Superior temporal gyrus (tissue), 1 donor: ENCODE measurements at regions not wholly inside any gene's neighbourhood (a gene's known extent, or its start where the extent isn't known, plus 50 kb on each side); places are given as distances from the start of the nearest gene placed in this dataset.
A peak's percentile ranks its signal among the peaks of the same experiment; 100 is the strongest.
"Not testable (repeated sequence)": the region's sequence is repeated elsewhere in the genome, so short reads cannot be mapped to it uniquely, and the experiment has no call there.

Experiments
- DNase-seq: peaks from one replicate; pipeline ENCODE4 v3.0.0-alpha.2; 2016; ENCODE audit errors: extremely low spot score

DNA sequence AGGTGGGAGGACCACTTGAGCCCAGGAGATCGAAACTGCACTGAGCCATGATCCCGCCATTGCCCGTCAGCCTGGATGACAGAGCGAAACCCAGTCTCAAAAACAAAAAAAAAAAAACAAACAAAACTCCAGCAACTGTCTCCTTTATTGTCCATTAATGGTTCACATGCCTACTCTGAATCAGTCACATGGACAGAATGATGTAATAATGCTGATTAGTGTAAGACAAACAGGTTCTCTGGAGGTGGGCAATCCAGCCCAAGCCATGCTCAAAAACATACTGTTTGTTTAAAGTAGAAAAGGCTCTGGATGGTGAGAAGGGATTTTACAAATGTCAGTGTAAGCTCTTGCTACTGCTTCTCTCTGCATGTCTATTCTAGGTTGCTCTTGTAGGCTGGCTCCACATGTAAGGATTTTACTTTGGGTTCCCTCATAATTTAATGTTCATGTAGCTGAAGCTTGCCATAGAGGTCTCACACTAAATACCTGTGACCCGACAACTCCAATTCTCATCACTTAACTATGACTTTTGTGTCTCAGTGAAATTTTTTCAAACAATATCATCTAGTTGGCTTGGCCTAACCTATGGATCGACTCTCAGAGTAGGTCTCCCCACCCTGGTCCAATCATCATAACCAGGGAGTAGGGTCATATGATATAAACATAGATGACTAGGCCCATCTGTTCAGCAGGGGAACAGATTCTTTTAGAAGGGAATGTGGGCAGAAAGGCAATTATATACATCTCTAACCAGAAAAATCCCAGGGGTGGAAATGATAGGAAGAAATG lies 83.9 kb upstream of the SLC39A10 start:
- no peak for DNase-seq

DNA sequence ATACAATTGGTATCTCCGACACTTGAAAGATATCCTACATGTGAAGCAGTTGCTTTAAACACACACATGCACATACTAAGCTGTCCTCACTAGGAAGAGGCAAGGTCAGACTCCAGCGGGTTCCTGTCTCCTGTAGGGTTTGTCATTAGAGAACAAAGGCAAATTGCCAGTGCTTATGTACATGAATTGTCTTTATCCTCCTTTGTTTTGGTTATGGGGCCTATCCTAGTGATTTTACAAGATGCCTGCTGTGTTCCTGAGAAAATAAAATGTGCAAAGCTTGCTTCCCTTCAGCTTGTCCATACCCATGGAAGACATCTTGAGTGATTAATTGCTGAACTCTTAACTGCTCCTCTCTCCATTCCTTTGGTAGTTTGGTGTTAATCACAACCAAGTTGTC lies 86.7 kb upstream of the SLC39A10 start:
- no peak for DNase-seq

DNA sequence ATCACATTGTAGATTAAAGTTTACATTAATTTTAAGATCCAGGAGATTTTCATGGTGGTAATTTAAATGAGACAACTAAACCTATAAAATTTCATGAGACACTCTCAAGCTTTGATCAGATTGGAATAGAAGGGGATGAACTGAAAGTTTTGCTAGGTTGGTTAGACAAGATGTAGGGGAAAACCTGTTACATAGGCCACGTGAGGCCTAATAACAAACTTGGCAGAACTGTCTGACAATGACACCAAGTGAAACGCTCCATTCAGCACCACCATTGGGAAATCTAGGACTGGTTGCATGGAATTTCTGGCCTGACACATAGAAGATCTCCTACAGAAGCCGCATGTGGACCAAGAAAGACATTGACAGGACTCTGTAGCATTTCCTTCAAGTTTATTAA lies 87.8 kb upstream of the SLC39A10 start:
- no peak for DNase-seq

DNA sequence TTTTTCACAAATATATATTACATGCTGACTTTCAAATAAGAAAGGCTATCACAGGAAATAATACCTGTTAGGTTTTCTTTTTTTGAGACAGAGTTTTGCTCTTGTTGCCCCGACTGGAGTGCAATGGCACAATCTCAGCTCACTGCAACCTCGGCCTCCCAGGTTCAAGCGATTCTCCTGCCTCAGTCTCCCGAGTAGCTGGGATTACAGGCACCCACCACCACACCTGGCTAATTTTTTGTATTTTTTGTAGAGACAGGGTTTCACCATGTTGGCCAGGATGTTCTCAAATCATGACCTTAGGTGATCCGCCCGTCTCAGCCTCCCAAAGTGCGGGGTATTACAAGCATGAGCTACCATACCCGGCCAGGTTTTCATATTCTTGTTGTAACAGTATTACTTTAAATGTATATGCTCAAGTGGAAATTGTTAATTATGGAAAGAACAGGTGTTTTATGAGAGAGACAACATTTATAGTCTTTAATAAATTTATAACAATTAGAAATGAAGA lies 92.3 kb upstream of the SLC39A10 start:
- not testable (repeated sequence) for DNase-seq

DNA sequence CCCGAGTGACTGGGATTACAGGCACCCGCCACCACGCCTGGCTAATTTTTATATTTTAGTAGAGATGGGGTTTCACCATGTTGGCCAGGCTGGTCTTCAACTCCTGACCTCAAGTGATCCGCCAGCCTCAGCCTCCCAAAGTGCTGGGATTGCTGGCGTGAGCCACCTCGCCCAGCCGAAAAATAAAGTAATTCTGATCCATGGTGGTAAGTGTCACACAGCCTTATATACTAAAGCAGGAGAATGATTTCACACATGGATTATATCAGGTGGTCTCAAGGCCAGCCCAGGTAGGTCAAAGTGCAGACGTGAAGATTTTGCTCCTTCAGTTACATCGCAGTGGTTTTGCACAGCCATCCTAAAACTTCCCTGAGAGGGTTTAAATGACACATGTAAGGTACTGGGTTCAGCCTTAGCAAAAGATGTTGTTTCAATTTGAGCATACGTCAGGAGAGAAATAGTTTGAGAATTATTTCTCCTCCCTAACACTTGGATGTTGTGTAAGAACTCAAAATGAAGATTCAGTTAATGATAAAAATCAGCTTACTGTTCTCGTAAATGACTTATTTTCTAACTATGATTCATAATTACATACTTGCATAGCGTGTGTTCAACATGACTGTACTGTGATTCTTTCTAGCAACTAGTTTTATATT lies 93.0 kb upstream of the SLC39A10 start:
- DNase-seq = no peak

DNA sequence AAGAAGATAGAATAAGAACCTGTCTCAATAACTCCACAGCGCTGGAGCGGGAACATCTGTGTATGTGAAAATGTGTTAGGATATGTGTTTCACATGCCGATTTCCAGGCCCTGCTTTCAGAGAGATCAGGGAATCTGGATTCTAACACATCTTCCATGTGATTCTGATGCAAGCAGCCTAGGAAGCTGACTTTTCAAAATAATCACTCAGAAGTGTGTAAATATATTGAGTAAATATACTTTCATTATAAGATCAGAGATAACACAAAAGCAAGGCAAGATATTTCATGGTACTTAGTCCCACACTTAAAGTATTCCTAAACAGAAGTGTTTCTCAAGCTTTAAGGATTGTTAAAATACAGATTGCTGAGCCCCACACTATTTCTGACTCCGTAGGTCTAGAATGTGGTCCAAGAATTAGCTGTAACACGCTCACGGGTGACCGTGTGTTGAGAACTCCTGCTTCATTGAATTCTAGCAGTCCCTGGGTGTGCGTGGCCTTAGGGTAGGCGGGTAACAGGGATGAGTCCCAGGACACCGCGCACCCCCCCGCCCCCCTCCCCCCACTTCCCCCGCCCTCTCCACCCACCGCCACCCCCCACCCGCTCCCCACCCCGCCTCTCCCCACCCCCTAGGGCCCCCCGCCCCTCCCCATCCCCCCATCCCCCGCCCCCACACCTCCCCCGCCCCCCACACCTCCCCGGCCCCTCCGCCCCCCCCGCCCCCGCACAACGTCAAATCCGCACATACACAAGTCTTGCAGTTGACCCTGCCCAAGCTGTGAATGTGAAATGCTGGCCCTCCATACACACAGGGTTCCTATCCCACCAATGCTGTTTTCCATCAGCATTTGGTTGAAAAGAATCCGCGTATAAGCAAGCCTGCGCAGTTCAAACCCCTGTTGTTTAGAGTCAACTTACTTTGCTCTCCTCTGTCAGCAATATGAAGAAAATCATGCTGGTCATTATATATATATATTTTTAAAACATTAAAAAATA lies 94.2 kb upstream of the SLC39A10 start:
- peak; percentile 46 for DNase-seq

DNA sequence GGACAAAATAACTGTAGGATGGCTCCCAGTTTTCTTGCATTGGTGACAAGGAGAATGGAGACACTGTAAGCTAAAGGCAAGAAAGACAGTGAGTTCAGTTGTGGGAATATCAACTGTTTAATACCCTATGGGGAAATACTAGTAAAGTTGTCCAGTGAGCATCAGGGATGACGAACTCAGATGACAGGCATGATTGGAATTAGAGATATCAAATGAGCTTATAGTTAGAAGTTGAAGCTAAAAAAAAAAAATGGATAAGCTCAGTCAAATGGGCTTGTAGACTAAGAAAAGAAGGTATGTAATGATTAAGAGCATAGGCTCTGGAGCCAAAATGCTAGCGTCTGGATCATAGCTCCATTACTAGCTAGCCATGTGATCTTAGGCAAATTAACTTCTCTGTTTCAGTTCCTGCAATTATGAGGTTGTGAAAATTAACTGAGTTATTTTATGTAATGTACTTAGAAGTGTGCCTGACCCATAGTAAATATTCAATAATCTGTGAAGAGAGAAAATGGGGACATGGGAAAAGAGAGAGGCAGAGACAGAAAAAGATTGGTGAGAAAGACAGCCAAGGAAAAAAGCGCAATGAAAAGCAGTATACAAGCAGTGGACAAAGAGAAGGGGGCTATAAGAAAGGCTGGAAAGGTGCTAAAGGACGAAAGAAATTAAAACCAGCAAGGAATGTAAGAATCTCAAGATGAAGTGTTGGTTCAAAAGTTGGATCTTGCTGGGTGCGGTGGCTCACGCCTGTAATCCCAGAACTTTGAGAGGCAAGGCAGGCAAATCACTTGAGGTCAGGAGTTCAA lies 95.7 kb upstream of the SLC39A10 start:
- no peak for DNase-seq

DNA sequence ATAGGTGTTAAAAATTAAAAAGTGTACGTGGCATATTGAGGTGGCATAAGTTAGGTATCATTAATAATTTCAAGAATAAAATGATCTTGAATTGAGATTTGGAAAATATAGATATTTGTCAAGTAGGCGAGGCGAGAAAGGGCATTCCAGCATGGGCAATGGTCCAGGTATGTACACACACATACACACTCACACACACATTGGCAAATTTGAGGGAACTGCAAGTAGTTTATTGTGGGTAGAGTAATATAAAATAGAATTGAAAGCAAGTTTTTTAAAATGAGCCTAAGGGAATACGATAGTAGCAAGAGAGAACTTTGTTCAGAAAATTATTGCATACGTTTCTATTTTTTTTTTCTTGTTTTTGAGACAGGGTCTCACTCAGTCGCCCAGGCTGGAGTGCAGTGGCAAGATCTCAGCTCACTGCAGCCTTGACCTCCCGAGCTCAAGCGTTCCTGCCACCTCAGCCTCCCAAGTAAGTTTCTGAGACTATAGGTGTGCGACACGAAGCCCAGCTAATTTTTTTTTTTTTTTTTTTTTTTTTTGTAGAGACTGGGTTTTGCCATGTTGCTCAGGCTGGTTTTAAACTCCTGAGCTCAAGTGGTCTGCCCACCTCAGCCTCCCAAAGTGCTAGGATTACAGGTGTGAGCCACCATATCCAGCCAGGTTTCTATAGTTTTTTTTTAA lies 96.7 kb upstream of the SLC39A10 start:
- no peak for DNase-seq

DNA sequence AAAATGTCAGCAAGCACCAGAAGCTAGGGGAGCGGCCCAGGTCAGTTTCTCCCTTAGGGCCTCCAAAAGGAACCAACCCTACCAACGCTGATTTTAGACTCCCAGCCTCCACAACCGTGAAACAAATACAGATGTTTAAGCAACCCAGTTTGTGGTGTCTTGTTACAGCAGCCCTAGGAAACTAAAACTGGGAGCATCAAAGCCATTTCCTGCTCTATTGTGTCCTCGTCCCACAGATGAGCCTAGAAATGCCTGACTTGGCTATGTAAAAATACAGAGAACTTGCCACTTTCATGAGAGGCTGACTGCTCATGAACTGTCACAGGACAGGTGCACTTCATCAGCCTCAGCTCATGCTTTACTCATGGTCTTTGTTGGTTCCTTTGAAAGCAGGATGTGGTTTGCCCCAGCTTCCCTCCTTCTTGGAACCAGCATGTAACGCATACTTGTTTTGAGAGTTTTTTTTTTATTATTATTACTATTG lies 97.6 kb upstream of the SLC39A10 start:
- DNase-seq = no peak

DNA sequence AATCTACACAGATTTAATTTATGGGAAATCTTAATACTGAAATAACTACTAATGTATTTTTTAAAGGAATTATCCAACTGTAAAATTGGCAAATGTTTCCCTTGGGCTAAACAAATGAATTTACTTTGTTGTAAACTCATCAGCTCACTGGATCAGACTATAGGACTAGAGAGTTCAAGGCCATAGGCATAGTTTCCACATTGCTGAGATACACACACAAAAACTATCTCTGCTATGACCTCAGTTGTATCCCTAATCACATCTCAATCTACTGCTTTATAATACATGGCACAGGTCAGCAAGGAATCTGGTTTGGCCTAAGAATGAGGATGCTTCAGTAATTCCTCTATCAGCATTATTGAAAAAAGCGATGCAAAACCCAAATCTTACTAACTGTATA lies 101.1 kb upstream of the SLC39A10 start:
- DNase-seq = no peak

DNA sequence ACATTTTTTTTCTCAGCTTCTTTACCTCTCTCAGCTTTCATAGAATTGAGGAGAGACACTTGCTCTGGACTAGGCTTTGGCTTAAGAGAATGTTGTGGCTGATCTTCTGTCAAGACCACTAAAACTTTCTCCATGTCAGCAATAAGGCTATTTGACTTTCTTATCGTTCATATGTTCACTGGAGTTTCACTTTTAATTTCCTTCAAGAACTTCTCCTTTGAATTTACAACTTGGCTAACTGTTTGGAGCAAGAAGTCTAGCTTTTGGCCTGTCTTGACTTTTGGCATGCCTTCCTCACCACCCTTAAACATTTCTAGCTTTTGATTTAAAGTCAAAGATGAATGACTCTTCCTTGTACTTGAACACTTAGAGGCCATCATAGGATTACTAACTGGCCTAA lies 104.4 kb upstream of the SLC39A10 start:
- DNase-seq = no peak

DNA sequence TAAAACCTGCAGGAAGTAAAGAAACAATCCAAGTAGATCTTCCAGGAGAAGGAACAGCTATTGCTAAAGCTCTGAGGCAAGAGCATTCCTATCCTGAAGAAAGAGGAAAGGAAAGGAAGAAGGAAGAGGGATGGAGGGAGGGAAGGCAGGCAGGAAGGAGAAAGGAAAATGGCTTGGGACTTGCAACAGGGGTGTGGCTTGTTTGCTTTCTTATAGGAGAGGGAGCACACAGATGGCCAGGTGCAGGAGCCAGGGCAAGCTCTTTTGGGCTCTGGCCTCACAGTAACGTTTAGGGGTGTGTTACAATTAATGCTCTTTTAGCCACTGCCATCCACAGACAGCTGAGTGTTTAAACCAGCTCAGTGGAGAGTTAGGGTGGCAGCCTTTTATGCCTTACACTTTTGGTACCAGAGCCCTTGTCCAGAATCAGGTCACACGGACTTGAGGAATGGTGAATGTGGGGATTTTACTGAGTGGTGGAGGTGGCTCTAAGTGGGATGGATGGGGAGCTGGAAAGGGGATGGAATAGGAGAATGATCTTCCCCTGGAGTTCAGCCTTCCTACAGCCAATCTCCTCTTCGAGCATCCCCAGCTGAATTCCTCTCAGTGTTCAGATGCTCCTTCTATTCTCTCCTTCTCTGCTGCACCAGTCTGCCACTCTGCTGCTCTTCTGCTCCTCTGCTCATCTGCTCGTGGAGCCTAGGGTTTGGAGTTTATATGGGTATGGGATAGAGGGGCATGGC lies 108.7 kb upstream of the SLC39A10 start:
- no peak for DNase-seq

DNA sequence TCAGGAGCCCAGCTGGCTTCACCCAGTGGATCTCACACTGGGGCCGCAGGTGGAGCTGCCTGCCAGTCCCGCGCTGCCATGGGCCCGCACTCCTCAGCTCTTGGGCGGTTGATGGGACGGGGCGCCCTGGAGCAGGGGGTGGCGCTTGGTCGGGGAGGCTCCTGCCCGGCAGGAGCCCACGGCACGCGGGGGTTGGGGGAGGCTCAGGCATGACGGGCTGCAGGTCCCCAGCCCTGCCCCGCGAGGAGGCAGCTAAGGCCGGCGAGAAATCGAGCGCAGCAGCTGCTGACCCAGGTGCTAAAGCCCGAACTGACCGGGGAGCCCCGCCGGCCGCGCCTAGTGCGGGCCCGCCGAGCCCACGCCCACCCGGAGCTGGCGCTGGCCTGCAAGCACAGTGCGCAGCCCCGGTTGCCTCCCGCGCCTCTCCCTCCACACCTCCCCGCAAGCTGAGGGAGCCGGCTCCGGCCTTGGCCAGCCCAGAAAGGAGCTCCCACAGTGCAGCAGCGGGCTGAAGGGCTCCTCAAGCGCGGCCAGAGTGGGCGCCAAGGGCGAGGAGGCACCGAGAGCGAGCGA lies 109.7 kb upstream of the SLC39A10 start:
- DNase-seq = not testable (repeated sequence)

DNA sequence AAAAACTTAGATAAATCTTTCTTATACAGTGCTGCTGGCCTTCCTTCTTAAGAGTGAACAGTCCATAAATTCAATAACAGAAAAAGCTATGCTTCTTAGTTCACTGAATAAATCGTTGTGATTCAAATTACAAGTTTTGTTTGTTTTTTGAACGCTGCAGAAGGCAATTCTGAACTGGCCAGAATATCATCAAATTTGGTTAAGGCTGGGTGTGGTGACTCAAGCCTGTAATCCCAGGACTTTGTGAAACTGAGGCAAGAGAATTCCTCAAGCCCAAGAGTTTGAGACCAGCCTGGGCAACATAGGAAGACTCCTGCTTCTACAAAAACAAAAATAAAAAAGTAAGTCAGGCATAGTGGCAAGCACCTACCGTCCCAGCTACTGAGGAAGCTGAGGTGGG lies 111.2 kb upstream of the SLC39A10 start:
- no peak for DNase-seq

DNA sequence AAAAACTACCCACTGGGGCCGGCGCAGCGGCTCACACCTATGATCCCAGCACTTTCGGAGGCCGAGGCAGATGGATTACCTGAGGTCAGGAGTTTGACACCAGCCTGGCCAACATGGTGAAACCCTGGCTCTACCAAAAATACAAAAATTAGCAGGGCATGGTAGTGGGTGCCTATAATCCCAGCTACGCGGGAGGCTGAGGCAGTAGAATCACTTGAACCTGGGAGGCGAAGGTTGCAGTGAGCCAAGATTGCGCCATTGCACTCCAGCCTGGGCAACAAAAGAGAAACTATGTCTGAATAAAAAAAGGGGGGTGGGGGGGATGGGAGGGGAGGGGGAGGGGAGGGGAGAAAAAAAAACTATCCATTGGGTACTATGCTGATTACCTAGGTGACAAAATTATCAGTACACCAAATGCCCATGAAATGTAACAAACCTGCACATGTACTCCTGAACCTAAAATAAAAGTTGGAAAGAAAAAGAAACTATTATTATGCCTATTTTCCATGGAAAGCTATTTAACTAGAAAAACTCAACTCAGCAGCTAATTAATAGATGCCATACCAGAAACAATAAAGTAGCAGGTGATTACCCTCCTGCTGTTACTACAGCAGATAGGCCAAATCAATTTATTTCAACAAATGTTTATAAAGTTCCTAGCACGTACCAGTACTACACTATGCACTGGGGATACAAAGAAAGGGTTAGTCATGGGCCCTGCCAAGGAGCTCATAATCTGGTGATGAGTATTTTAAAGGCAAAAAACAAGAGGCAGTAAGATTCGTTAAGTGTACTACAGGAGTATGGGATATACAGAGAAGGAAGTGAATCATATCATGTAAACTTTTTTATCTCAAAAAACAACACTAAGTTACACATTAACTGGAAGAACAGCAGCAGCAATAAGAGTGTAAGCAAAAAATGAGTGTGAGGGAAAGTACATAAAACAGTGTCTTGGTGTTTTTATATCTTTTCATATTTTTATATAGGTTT lies 112.8 kb upstream of the SLC39A10 start:
- no peak for DNase-seq

DNA sequence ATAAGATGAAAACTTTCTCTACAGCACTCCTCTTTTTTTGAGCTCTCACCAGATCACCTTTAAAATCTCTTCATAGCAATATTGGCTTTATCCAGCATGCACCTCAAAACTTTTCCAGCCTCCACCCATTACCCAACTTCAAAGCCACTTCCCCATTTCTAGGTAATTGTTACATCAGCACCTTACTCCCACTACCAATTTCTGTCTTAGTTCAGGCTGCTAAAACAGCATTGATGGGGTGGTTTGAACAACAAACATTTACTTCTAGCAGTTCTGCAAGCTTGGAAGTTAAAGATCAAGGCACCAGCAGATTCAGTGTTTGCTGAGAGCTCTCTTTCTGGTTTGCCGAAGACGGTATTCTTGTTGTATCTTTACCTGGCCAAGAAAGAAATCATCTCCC lies 114.0 kb upstream of the SLC39A10 start:
- no peak for DNase-seq

DNA sequence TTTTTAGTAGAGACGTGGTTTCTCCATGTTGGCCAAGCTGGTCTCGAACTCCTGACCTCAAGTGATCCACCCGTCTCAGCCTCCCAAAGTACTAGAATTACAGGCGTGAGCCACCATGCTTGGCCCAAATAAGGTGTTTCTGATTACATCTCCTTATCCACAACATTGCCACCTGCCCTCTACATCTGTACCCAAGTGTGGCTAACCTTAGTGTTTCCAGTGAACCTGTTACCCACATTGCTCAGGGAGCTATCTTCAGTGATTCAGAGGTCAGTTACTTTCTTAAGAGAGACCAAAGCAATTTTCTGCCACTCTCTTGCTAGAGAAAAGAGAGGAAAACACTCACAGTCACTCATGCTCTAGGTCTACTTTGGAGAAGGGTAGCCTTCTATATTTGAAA lies 115.0 kb upstream of the SLC39A10 start:
- no peak for DNase-seq

DNA sequence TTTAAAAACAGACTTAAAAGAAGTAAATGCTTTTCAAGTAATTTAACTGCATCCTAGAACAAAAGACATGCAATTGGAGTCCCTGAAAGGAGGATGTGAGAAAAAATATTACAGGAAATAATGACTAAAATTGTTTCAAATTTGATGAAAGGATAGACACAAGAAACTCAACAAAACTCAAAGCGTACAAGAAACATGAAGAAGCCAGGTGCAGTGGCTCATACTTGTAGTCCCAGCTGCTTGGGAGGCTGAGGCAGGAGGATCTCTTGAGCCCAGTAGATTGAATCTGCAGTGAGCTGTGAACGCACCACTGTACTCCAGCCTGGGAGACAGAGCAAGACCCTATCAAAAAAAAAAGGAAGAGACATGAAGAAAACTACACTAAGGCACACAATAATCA lies 118.1 kb upstream of the SLC39A10 start:
- no peak for DNase-seq
